ENCODE measurements at regions not wholly inside any gene's neighbourhood (a gene's known extent, or its start where the extent isn't known, plus 50 kb on each side); places are given as distances from the start of the nearest gene placed in this dataset.

DNA sequence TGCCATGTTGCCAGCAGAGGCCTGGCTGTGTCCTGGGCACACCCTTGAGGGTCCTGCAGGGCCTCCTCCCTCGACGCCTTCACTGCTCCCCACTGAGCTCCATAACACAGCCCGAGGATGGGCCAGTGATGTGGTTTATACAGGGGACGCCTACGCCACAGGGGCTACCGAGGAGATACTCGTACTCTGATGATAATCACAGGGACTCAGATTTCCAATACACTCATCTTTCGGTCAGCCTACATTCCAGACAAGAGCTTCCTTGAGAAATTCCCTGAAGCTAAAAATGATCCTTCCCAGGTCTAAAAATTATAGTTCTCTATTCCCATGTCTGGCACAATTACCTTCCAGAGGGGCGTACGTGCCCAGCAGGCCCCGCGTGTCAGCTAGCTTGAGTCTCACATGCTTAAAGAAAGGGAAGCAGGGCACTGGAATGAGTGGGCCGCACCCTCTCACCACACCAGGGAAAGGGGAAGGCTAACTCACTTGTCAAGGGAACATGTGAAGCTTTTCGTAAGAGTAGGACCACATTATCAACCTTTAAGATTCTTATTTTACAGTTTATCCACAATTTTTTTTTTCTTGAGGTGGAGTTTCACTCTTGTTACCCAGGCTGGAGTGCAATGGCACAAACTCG, 159.5 kb upstream of the NDUFV2 start:
- FAIRE-seq (no peak), DNase-seq (ENCODE audit: insufficient read length, low spot score) (no peak)

- FAIRE-seq: no peak
- no peak for DNase-seq (ENCODE audit: insufficient read length, low spot score)
Measured at GRCh38 chr18:8943900-8944870, 158.3 kb upstream of the NDUFV2 start.

DNA sequence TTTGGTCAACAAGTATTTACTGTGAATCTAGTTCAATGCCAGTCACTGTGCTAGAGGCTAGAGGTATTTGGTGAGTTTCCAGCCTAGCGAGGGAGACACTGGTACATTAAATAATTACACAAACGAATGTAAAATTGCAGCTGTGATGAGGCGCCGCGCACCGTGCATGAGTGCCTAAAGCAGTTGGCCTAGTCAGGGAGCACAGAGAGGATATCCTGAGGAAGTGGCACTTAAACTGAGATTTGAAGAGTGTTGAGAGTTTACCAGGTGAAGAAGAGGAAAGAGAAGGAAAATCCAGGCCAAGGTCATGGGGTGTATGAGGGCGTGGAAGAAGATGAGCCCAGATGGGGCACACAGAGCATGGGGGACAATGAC, 157.6 kb upstream of the NDUFV2 start:
- FAIRE-seq (peak; percentile 16), DNase-seq (ENCODE audit: insufficient read length, low spot score) (no peak)

DNA sequence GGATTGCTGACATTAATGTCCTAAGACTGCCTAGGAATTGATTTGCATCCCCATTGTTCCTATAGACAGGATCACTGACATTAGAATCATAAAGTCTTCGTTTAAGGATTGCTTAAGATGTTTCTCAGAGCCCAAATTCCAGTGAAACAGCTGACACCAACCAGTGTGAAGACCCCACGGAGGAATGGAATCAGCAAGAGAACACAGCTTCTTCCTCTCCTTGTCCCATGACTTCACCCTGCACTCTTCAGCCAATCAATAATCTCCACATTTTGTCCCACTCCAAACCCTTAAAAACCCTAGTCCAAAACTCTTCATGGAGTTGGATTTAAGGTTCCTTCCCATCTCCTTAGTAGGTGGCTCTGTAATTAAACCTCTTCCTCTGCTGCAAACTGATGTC, 157.0 kb upstream of the NDUFV2 start:
- no peak for FAIRE-seq
- DNase-seq (ENCODE audit: insufficient read length, low spot score): no peak

- FAIRE-seq: no peak
- DNase-seq (ENCODE audit: insufficient read length, low spot score): no peak
Measured at GRCh38 chr18:8946066-8946838, 156.2 kb upstream of the NDUFV2 start.

DNA sequence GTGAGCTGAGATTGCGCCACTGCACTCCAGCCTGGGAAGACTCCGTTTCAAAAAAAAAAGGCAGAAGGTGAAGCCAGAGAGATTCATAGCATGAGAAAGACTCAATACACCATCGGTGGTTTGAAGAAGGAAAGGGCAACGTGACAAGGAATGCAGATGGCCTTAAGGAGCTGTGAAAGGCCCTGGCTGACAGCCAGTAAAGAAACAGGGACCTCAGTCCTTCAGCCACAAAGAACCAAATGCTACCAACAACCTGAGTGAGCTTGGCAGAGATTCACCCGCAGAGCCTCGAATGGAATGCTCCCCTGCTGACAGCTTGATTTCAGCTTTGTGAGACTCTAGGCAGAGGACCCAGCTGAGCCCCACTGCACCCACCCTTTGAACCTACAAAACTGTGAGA, 154.9 kb upstream of the NDUFV2 start:
- DNase-seq (ENCODE audit: insufficient read length, low spot score) (no peak), FAIRE-seq (no peak)

DNA sequence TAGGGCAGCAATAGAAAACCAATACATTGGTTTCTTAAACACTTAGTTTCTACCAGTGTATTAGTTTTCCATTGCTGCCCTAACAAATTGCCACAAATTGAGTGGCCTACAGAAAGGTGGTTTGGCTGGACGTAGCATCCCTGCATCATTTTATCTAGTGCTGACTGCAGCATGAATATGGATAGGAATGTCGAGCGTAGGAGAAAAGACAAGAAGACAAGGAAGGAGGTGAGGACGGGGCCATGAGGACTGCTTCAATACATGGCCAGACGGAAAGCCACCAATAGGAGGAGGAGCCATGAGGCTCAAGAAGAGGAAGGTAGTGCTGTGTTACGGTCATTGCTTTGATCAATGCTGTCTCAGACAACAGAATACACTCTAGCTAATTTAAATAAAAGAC, 154.5 kb upstream of the NDUFV2 start:
- FAIRE-seq: no peak
- no peak for DNase-seq (ENCODE audit: insufficient read length, low spot score)

GRCh38 chr18:8948471-8949149, 153.9 kb upstream of the NDUFV2 start:
- FAIRE-seq (peak; percentile 78), DNase-seq (ENCODE audit: insufficient read length, low spot score) (peak; percentile 71)

GRCh38 chr18:8949206-8949605, 153.3 kb upstream of the NDUFV2 start:
- DNase-seq (ENCODE audit: insufficient read length, low spot score): no peak
- no peak for FAIRE-seq

DNA sequence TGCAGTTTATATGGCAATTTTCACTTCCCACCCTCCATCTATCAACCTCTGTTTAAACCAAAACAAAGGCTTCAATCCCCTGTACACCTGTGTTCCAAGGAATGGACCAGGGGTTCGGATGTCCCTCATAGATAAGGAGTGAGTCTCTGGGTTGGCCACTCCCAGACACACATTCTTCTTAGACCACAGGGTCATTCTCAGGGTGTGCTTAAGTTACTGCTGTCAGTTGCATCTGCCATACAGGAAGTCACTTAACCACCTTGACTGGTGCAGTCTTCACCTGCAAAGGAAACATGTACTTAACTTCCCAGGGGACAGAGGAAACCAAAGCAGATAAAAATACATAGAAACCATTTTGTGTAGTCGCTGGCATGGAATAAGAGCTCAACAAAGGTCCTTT, 151.0 kb upstream of the NDUFV2 start:
- no peak for DNase-seq (ENCODE audit: insufficient read length, low spot score)

GRCh38 chr18:8952174-8952573, 150.3 kb upstream of the NDUFV2 start:
- no peak for FAIRE-seq
- no peak for DNase-seq (ENCODE audit: insufficient read length, low spot score)

More for the DNA sequence above, 151.0 kb upstream of the NDUFV2 start:
- FAIRE-seq: no peak

DNA sequence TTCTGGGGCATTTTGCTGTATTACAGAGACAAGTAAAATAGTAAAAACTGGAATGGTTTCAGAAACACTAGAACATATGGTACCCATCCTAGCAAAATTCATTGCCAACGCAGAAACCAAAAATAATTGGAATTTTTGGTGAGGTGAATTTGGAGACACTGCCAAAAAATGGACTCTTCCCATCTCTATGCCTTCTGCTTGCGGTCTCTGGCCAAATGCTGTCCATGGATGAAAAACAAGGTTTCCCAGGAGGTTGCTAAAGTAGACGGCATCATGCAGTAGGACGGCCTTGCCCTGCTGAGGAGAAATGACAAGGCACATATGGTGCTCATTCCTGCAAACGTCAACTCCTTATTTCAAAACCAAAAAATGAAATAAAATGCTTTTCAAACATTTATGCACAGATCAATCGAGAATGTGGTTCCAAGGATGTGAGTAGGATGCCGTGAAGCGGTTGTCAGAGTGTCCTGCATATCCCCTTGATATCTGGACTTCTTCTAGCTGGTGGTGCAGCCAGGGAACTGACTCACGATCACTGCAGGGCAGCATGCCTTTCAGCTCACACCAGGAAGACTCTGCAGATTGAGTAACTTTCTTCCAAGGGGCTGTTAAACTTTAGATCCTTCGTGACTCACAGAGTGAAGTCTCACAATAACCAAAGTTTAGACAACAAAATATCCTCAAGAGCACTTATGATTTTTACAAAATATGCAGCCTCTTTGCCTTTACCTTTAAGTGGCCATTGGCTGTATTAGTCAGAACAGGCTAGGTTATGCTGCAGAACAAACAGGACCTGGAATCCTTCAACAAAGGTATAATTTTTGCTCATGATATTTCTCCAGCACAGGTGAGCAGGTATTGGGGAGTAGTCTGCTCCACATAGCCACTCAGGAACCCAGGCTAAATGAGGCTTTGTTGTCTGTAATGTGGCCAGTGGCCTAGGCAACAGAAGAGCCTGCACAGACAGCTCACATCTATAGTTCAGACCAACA, 149.4 kb upstream of the NDUFV2 start:
- FAIRE-seq: no peak
- DNase-seq (ENCODE audit: insufficient read length, low spot score): no peak

- DNase-seq (ENCODE audit: insufficient read length, low spot score) (no peak), FAIRE-seq (no peak)
Measured at GRCh38 chr18:8957731-8958130, 144.8 kb upstream of the NDUFV2 start.

DNA sequence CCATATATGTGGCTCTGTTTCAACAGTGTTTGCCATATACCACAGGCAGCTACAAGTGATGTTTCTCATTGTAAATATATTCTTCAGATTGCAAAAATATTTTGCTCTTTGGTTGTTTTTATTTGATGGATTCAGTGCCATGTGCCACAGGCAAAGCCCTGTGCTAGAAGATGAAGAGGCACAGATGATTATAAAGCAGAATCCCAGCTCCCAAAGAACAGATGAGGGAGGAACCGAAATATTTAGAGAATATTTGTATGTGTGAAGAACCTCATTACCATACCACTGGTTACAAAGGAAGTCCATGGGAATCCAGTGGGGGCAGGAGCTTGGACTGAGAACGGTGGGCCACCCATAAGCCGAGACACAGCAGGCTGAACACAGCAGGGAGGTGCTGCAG, 143.8 kb upstream of the NDUFV2 start:
- no peak for DNase-seq (ENCODE audit: insufficient read length, low spot score)
- FAIRE-seq: no peak

GRCh38 chr18:8959551-8960135, 142.9 kb upstream of the NDUFV2 start:
- no peak for DNase-seq (ENCODE audit: insufficient read length, low spot score)
- no peak for FAIRE-seq

DNA sequence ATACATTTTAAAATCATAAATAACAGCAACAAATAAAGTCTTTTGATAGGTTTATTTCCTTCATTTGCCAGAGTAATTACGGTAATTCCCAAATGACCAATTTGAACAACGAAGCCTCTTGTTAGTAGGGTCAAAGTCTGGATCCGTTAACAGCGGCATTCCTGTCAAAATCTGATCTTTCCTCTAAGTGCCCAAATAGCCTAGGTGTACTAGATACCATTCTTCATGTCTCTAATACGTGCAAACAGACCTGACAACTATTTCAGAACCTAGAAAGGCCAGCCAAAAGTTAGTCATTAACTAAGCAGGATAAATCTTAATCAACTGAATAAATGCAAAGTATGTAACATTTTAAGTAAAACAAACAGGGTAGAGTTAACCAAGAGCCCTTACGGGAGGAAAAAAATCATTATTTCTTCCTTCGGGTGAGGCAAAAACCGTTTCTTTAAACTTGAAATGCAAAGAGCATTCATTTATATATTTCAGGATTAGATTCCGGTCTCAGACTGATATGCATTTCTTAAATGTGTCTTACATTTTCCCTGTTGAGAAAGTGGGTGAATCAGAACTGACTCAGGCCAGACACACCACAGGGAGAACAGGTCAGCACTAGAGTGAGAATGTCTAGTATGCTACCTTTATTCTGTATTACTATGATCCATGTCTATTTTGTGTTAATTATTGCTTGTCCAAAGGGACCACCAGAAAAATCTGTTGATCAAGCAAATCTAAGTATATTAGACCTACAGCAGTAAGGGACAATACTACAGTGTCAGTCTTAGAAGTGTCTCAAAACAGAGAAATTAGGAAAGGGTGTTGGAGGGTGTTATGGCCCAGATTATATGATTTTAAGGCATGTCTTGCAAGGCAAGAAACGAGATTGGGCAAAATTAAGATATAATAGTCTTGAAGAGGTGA, 141.5 kb upstream of the NDUFV2 start:
- FAIRE-seq: no peak
- DNase-seq (ENCODE audit: insufficient read length, low spot score): no peak

DNA sequence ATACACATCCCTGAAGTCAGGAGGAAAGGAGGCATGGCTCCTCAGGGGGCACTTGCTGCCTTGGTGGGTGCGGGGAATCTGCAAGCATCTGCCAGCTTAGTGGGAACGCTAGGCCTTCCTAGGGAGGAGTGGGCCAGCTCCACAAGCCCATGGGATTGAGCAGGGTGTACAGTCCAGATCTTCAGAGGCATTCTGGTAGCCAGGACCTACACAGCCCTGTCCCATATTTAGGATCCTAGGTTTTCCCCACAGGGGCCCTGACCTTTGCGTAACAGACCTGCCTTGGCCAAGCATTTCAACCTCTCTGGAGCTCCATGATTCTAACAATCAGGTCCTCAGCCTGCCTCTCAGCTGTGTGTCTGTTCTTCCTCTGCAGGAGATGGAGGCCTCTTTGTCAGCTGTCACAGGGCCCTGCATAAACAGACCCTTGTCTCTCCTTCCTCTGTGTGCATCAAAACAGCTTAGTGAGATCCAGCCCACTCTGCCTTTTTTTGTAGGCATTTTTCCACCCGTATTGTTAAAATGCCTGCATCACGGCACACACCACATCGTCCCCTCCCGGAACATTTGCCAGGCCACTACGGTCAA, 140.2 kb upstream of the NDUFV2 start:
- DNase-seq (ENCODE audit: insufficient read length, low spot score): no peak
- FAIRE-seq: no peak

Data from HTR-8/SVneo (cell line).